Kidney capillary endothelial cell (primary cell): ENCODE measurements at regions not wholly inside any gene's neighbourhood (a gene's known extent, or its start where the extent isn't known, plus 50 kb on each side); places are given as distances from the start of the nearest gene placed in this dataset.

ENCODE experiments used
- DNase-seq: peaks from one replicate; pipeline ENCODE4 v3.0.0-alpha.2; 2018; ENCODE audit warnings: low spot score

GRCh38 chr4:145427991-145428390, 53.7 kb upstream of the SMAD1 start:
- no peak for DNase-seq

DNA sequence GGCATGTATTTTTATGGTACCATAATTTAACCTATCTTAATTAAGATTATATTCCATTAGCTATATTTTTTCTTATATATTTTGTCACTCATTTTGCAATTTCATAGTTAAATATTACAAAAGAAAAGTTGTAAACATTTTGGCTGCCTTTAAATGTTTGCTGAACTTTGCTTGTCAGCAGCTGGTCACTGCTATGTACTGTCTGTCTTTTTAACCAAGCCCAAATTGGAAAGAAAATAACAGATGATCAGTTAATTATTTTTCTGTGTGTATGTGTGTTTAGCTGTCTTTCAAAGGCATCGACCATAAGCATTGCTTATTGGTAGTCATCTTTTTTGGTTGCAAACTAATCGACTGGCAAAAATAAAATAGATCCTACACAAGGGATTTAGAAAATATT, 54.4 kb upstream of the SMAD1 start:
- no peak for DNase-seq

GRCh38 chr4:145423017-145423708, 58.5 kb upstream of the SMAD1 start:
- DNase-seq: no peak

DNA sequence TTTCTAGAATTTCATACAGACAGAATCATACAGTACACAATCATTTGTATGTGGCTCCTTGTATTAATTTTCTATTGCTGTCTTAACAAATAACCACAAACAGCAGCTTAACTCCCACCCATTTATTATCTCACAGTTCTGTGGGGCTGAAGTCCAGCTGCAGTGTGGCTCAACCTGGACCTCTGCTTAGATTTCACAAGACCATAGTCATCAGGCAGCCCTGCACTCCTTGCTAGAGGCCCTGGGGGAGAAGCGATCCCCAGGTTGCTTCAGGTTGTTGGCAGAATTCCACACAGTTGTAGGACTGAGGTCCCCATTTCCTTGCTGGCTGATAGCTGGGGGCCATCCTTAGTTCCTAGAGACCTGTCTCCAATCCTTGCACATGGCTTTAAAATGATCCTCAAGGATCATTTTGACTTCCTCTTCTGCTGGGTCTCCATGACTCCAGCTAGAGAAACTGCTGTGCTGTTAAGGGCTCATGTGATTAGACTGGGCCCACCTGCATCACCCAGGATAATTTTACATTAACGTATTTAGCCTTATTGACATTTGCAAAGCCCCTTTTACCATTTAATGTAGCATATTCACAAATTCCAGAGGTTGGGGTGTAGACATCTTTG, 60.9 kb upstream of the SMAD1 start:
- no peak for DNase-seq

DNA sequence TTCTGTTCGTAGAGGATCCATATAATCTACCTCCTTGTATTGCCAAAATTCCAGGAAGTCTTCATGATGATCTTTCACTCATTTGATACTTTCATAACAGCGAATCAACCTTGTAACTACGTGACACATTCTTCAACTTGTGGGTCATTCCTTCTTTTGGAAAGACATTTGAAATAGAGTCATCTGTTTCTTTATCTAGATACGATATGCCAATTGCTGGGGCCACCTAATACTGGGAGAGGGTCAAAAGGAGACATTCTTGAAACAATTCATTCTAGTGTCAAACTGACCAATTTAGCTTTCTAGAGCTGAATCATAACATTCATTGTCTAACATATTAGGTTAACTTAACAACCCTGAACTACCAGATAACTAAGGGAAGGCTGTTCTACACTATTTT, 62.9 kb upstream of the SMAD1 start:
- no peak for DNase-seq

DNA sequence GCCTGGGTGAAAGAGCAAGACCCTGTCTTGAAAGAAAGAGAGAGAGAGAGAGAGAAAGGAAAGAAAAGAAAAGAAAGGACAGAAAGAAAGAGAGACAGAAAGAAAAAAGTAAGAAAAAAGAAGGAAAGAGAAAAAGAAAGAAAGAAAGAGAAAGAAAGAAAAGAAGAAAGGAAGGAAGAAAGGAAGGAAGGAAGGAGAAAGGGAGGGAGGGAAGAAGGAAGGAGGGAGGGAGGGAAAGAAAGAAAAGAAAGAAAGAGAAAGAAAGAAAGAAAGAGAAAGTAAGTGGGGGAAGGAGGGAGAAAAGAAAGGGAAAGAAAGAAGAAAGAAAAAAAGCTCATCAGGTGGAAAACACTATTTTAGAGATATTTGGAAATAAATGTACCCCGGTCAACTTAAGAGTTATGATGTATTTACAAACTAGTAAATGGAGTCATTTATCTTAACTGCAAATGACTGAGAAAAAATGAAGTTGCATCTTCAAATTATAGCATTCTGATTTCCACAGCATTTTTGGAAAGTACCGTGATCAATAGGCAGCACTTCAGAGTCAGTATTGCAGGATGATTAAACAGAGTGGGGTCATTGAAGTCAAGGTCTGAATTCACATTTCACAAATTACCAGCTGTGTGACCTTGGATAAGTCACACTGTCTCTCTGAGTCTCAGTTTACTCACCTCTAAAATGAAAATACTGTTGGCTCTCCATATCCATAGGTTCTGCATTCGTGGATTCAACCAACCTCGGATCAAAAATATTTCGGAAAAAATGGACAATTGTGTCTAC, 64.1 kb upstream of the SMAD1 start:
- DNase-seq: no peak

DNA sequence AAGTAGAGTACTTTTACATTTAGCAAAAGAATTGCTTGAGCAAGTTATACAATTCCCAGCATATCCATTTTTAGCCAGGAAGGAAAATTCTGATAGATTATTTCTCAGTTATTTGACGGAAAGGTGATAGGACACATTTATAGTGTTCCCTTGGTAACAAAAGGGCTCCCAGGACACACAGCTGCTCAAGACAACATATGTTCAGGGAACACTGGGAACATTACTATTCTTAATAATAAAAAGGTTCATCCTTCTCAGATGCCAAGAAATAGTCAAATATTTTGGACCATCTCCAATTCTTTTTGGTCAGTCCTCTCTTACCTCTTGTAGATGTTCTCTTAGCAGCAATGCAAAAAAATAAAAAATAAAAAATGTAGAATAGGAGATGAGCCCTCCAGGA, 66.8 kb upstream of the SMAD1 start:
- no peak for DNase-seq

GRCh38 chr4:145414226-145414625, 67.4 kb upstream of the SMAD1 start:
- no peak for DNase-seq

- no peak for DNase-seq
These were observed 74.7 kb upstream of the SMAD1 start for GRCh38 chr4:145406970-145407369.

DNA sequence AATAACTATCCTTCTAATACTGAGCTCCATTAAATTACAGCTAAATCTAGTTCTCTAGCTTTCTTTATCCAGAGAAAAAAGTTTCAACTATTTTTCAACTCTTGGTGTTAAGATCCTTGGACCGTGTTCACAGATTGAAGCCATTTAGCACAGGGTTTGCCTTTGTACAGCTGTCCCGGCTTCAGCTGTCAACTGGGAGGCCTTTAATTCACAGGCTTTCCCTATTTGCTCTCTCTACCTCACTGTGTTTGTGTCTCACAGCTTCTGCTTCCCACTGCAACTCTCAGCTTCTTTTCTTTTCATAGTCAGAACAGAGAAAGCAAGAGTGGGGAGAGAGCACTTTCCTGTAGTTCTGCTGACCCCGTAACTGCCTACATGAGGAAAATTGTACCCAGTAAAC, 76.9 kb upstream of the SMAD1 start:
- DNase-seq: no peak

DNA sequence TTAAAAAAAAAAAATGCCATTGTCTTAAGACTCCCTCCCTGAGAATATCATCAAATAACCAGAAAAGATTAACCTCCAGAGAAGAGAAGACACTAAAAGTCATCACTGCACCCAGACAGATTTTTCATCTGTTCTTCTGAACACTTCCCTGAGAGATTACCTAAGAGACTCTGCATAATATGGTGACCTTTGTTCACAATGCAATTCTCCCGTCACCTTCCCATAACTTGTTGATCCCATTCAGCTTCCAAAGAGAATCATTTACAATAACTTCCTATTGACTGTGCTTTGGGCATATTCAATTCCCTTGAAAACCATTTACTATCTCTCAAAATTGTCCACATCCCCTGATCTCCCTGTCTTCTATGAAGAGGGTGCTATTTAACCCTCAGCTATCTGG, 85.1 kb upstream of the SMAD1 start:
- no peak for DNase-seq

GRCh38 chr4:145390571-145390970, 91.1 kb upstream of the SMAD1 start:
- no peak for DNase-seq

DNA sequence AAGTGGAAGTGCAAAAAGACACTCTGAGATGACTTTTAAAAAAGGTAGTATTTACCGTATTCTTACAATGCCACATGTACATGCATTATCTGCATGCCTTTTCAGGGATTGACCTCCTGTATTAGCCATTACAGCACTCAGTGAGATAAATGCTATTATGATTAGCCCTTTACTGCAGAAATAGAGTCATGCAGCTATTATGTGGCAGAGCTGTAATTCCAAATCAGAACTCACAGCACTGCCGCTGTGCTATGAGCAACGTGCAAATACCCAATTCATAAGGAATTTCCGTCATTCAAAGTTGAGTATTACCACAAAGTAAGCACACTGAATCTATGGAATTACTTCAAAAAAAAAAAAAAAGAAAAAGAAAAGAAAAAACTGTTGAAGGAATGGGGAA, 92.1 kb upstream of the SMAD1 start:
- no peak for DNase-seq

DNA sequence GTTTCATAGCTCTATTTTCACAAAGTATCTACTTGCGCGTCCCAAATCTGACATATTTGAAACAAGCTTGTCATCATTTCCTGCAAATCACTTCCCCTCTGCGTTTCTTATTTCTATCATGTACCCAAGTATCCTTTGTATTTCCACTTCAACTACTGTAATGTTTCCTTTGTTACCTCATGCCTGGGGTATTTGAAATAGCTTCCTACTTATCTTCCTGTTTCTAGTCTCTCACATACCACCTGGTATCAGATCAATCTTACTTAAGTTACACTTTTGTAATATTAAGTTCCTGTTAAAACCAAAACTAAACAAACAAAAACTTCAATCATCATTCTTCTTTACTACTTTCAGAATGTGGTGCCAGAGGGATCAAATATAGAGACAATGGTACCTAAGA, 93.6 kb upstream of the SMAD1 start:
- DNase-seq: peak; percentile 89

- DNase-seq: no peak
These were observed 94.6 kb upstream of the SMAD1 start for GRCh38 chr4:145387079-145387478.

- no peak for DNase-seq
These were observed 100.5 kb upstream of the SMAD1 start for GRCh38 chr4:145381163-145381562.

GRCh38 chr4:145380123-145380522, 101.5 kb upstream of the SMAD1 start:
- no peak for DNase-seq

DNA sequence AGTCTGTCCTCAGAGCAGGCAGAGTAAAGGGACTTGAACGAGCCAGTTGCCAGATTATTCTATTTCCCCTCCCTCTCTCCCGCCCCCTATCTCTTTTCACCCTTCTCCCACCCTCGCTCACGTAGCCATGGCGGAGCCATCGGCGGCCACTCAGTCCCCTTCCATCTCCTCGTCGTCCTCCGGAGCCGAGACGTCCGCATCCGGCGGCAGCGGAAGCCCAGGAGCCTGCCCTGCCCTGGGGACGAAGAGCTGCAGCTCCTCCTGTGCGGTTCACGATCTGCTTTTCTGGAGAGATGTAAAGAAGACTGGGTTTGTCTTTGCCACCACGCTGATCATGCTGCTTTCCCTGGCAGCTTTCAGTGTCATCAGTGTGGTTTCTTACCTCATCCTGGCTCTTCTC, 106.2 kb upstream of the SMAD1 start:
- no peak for DNase-seq

- no peak for DNase-seq
These were observed 129.1 kb upstream of the SMAD1 start for GRCh38 chr4:145352438-145353145.

- no peak for DNase-seq
These were observed 129.7 kb upstream of the SMAD1 start for GRCh38 chr4:145351922-145352321.

DNA sequence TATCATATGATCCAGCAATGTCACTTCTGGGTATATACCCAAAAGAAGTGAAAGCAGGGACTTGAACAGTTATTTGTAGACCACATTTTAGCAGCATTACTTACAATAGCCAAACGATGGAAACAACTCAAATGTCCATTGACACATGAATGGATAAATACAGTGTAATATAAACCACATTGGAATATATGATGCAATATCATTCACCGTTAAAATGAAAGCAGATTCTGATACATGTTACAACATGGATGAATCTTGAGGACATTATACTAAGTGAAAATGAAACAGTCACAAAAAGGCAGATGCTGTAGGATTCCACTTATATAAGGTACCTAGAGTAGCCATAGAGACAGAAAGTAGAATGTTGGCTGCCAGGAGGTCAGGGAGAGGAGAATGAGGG, 130.5 kb upstream of the SMAD1 start:
- DNase-seq: no peak

- DNase-seq: no peak
These were observed 133.4 kb upstream of the SMAD1 start for GRCh38 chr4:145348291-145348690.

DNA sequence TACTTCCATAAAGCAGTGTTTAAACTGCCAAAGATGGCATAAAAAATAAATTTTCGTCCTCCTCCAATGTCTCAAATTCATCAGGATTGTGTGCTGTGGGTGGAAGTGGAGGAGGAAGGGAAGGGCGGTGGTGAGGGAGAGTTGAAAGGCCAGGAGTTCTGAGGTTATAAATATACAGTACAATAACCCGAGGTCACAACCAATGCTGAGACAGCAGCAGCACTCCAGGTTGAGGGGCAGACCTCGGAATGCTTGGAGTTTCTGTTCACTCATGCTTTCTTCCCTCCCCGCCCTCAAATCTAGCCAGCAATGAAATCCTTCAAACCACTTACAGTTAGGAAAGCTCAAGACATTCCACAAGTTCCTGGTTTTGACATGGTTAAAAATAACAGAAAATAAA, 134.0 kb upstream of the SMAD1 start:
- DNase-seq: no peak
